ENCODE measurements at regions not wholly inside any gene's neighbourhood (a gene's known extent, or its start where the extent isn't known, plus 50 kb on each side); places are given as distances from the start of the nearest gene placed in this dataset.

- DNase-seq = no peak
- H3K9me3 Mint-ChIP-seq = peaks cover 12% of the 10 kb centered on the region
- no peaks in the 10 kb centered on the region for H3K4me1 Mint-ChIP-seq
- no peak for TF ChIP-seq CTCF (IDR thresholded peaks at IDR 0.05)
- intact Hi-C loops (cut with micrococcal nuclease) = no loop called here
- no peak for ATAC-seq (ENCODE audit: low read depth)
- no peaks in the 10 kb centered on the region for H3K27me3 Mint-ChIP-seq
- ChIA-PET POLR2A (no interaction called here), CTCF (interaction anchor here (0.7 kb wide), 1 partner anchor 823 kb away, joined by 3 read pairs; no protein-coding TSS in a partner anchor)
- H3K27ac Mint-ChIP-seq = no peak overlapping the region
- no peak overlapping the region for H3K4me3 Mint-ChIP-seq
- no peaks in the 10 kb centered on the region for H3K36me3 Mint-ChIP-seq (ENCODE audit: low read depth)
These were observed 392.6 kb downstream of the MMUT start for GRCh38 chr6:49070411-49070810.

DNA sequence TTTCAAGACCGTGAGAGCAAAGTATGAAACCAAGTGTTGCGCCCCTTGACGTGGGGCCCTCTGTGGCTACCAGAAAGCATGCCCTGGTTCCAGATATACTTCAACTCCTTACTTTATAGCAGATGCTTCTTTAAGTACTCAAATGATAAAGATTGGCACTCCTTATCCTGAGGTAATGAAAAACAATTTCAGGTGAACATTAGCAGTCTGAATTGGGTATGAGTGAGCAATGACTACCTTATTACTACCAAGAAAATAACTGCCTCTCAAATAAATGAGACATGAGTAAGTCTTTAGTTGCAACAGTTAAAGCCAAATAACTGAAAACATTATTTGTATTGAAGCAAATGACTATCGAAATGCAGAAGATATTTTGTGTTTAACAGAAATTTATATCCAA, 408.7 kb downstream of the MMUT start:
- H3K4me1 Mint-ChIP-seq = no peaks in the 10 kb centered on the region
- no peaks in the 10 kb centered on the region for H3K36me3 Mint-ChIP-seq (ENCODE audit: low read depth)
- no peak for DNase-seq
- intact Hi-C loops (cut with micrococcal nuclease) = no loop called here
- POLR2A ChIA-PET = no interaction called here
- H3K4me3 Mint-ChIP-seq = no peak overlapping the region
- CTCF ChIA-PET = no interaction called here
- no peaks in the 10 kb centered on the region for H3K27me3 Mint-ChIP-seq
- no peak for TF ChIP-seq CTCF (IDR thresholded peaks at IDR 0.05)
- ATAC-seq (ENCODE audit: low read depth) = no peak
- no peak overlapping the region for H3K27ac Mint-ChIP-seq
- peaks cover 5% of the 10 kb centered on the region for H3K9me3 Mint-ChIP-seq

DNA sequence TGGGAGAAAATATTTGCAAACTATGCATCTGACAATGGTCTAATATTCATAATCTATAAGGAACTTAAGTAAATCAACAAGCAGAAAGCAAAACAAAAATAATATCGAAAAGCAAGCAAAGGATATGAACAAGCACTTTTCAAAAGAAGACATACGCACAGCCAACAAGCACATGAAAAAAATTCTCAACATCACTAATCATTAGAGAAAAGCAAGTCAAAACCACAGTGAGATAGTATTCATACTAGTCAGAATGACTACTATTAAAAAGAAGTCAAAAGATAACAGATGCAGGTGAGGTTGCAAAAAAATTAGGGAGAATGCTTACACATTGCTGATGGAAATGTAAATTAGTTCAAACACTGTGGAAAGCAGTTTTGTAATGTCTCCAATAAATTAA, 410.2 kb downstream of the MMUT start:
- CTCF ChIA-PET = no interaction called here
- H3K4me3 Mint-ChIP-seq = no peak overlapping the region
- no peak for DNase-seq
- H3K4me1 Mint-ChIP-seq = no peaks in the 10 kb centered on the region
- intact Hi-C loops (cut with micrococcal nuclease) = no loop called here
- no peaks in the 10 kb centered on the region for H3K27me3 Mint-ChIP-seq
- ATAC-seq (ENCODE audit: low read depth) = no peak
- H3K27ac Mint-ChIP-seq = no peak overlapping the region
- H3K9me3 Mint-ChIP-seq = peaks cover 3% of the 10 kb centered on the region
- H3K36me3 Mint-ChIP-seq (ENCODE audit: low read depth) = no peaks in the 10 kb centered on the region
- POLR2A ChIA-PET = no interaction called here
- TF ChIP-seq CTCF (IDR thresholded peaks at IDR 0.05) = no peak

DNA sequence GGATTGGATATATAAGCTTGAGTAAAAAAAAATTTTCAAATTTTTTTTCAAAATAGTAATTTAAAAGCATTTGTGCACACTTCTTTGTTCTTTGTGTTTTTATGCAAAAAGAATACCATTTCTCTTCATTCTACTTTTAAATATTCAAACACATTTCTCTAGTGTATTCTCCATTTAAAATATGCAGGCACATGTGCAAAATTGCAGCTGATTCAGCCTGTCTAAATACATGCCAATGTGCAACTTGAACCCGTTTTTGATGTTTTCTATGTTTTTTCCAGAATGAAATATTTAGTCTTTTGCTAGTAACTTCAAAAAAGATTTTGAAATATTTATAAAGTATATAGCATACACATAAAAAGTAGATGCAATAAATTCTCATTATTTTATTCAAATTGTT, 411.8 kb downstream of the MMUT start:
- TF ChIP-seq CTCF (IDR thresholded peaks at IDR 0.05) = no peak
- H3K4me3 Mint-ChIP-seq = no peak overlapping the region
- no peaks in the 10 kb centered on the region for H3K36me3 Mint-ChIP-seq (ENCODE audit: low read depth)
- peaks cover 3% of the 10 kb centered on the region for H3K9me3 Mint-ChIP-seq
- DNase-seq = no peak
- no peak overlapping the region for H3K27ac Mint-ChIP-seq
- CTCF ChIA-PET = no interaction called here
- no peaks in the 10 kb centered on the region for H3K27me3 Mint-ChIP-seq
- ATAC-seq (ENCODE audit: low read depth) = no peak
- H3K4me1 Mint-ChIP-seq = no peaks in the 10 kb centered on the region
- intact Hi-C loops (cut with micrococcal nuclease) = no loop called here
- POLR2A ChIA-PET = no interaction called here

- ATAC-seq (ENCODE audit: low read depth) = no peak
- DNase-seq = no peak
- ChIA-PET CTCF (no interaction called here), POLR2A (no interaction called here)
- Mint-ChIP-seq H3K27ac (no peak overlapping the region), H3K36me3 (ENCODE audit: low read depth) (no peaks in the 10 kb centered on the region), H3K27me3 (no peaks in the 10 kb centered on the region), H3K9me3 (peaks cover 3% of the 10 kb centered on the region), H3K4me1 (no peaks in the 10 kb centered on the region), H3K4me3 (no peak overlapping the region)
- TF ChIP-seq CTCF (IDR thresholded peaks at IDR 0.05) = no peak
- intact Hi-C loops (cut with micrococcal nuclease) = no loop called here
These were observed 412.5 kb downstream of the MMUT start for GRCh38 chr6:49050584-49050983.
